SK-N-SH treated with all-trans-retinoic acid at 6 μM for 48 hours (cell line): ENCODE measurements at regions not wholly inside any gene's neighbourhood (a gene's known extent, or its start where the extent isn't known, plus 50 kb on each side); places are given as distances from the start of the nearest gene placed in this dataset.

Experiments
- ATAC-seq: fragments of 200-7000 bp; cut with Tn5 transposase; 3 replicates; pipeline ENCODE4 v1.9.1; 2020; ENCODE audit warnings: mild to moderate bottlenecking, moderate library complexity
- ARNTL ChIP-seq: fragments of 450-650 bp; formaldehyde crosslinking; IDR thresholded peaks from 2 replicates; pipeline ENCODE4 v1.5.0; 2020; ENCODE audit warnings: low read depth, mild to moderate bottlenecking, moderate library complexity, borderline replicate concordance
- BACH2 ChIP-seq: fragments of 250-450 bp; sonication (Bioruptor Pico); IDR thresholded peaks from 2 replicates; pipeline ENCODE4 v1.9.0; 2021; ENCODE audit warnings: mild to moderate bottlenecking, borderline replicate concordance
- CREB5 ChIP-seq: fragments of 250-450 bp; sonication (Bioruptor Pico); IDR thresholded peaks from 2 replicates; pipeline ENCODE4 v1.5.1; 2020; ENCODE audit warnings: low read depth, mild to moderate bottlenecking, moderate library complexity
- CSDC2 ChIP-seq: fragments of 250-450 bp; sonication (Bioruptor Pico); IDR thresholded peaks from 2 replicates; pipeline ENCODE4 v1.5.0; 2020; ENCODE audit warnings: mild to moderate bottlenecking, moderate library complexity
- CSRNP3 ChIP-seq: fragments of 250-450 bp; sonication (Bioruptor Pico); IDR thresholded peaks from 2 replicates; pipeline ENCODE4 v1.5.1; 2021; ENCODE audit warnings: mild to moderate bottlenecking, moderate library complexity
- ESRRG ChIP-seq: fragments of 250-450 bp; sonication (Bioruptor Pico); IDR thresholded peaks from 2 replicates; pipeline ENCODE4 v1.6.1; 2021; ENCODE audit warnings: mild to moderate bottlenecking
- OSR1 ChIP-seq: fragments of 250-450 bp; sonication (Bioruptor Pico); IDR thresholded peaks from 2 replicates; pipeline ENCODE4 v1.8.0; 2022; ENCODE audit warnings: moderate library complexity, mild to moderate bottlenecking, inconsistent platforms
- POU6F1 ChIP-seq: fragments of 250-450 bp; sonication (Bioruptor Pico); IDR thresholded peaks from 2 replicates; pipeline ENCODE4 v1.8.0; 2021; ENCODE audit warnings: low read depth, mild to moderate bottlenecking, moderate library complexity, borderline replicate concordance
- PPARA ChIP-seq: fragments of 250-450 bp; sonication (Bioruptor Pico); IDR thresholded peaks from 2 replicates; pipeline ENCODE4 v1.5.0; 2020; ENCODE audit warnings: mild to moderate bottlenecking, borderline replicate concordance
- RARB ChIP-seq: fragments of 250-450 bp; sonication (Bioruptor Pico); IDR thresholded peaks from 2 replicates; pipeline ENCODE4 v1.8.0; 2021; ENCODE audit warnings: mild to moderate bottlenecking, moderate library complexity
- TSHZ2 ChIP-seq: fragments of 250-450 bp; sonication (Bioruptor Pico); IDR thresholded peaks from 2 replicates; pipeline ENCODE4 v1.5.0; 2020; ENCODE audit warnings: mild to moderate bottlenecking, moderate library complexity
- ZC3H10 ChIP-seq: fragments of 250-450 bp; sonication (Bioruptor Pico); IDR thresholded peaks from 2 replicates; pipeline ENCODE4 v1.5.1; 2021; ENCODE audit warnings: mild to moderate bottlenecking, moderate library complexity
- ZFP3 ChIP-seq: fragments of 250-450 bp; sonication (Bioruptor Pico); IDR thresholded peaks from 2 replicates; pipeline ENCODE4 v1.5.0; 2020; ENCODE audit warnings: mild to moderate bottlenecking, moderate library complexity
- ZFP30 ChIP-seq: fragments of 450-650 bp; formaldehyde crosslinking; IDR thresholded peaks from 2 replicates; pipeline ENCODE4 v1.5.0; 2022; ENCODE audit warnings: mild to moderate bottlenecking, moderate library complexity

GRCh38 chr15:85854345-85855097, 59.8 kb upstream of the KLHL25 start (continued):
- no peak for TF ChIP-seq TSHZ2 (CRISPR knock-in tag)
- TF ChIP-seq ZFP30 (CRISPR knock-in tag) = no peak
- TF ChIP-seq ZC3H10 (CRISPR knock-in tag) = no peak
- no peak for TF ChIP-seq ZFP3 (CRISPR knock-in tag)

- peak; percentile 97 for ATAC-seq
- no peak for TF ChIP-seq CSDC2 (CRISPR knock-in tag)
- TF ChIP-seq PPARA (CRISPR knock-in tag) = no peak
Measured at GRCh38 chr15:85858586-85859375, 64.1 kb upstream of the KLHL25 start.

- ATAC-seq = no peak
- no peak for TF ChIP-seq BACH2 (CRISPR knock-in tag)
- TF ChIP-seq OSR1 (CRISPR knock-in tag) = no peak
- TF ChIP-seq ESRRG (CRISPR knock-in tag) = no peak
- TF ChIP-seq ARNTL = no peak
- TF ChIP-seq POU6F1 (CRISPR knock-in tag) = no peak
- TF ChIP-seq ZFP30 (CRISPR knock-in tag) = no peak
Measured at GRCh38 chr15:85859671-85860070, 64.9 kb upstream of the KLHL25 start.

GRCh38 chr15:85860394-85861161, 65.9 kb upstream of the KLHL25 start:
- no peak for ATAC-seq
- TF ChIP-seq RARB (CRISPR knock-in tag) = no peak
- no peak for TF ChIP-seq CSRNP3 (CRISPR knock-in tag)
- TF ChIP-seq TSHZ2 (CRISPR knock-in tag) = no peak

GRCh38 chr15:85865070-85865684, 70.5 kb upstream of the KLHL25 start:
- ATAC-seq = peak; percentile 98
- no peak for TF ChIP-seq CREB5
- TF ChIP-seq RARB (CRISPR knock-in tag) = no peak
- no peak for TF ChIP-seq ZC3H10 (CRISPR knock-in tag)
- no peak for TF ChIP-seq CSDC2 (CRISPR knock-in tag)
- TF ChIP-seq, all 23 proteins: peak for 0
